ENCODE measurements at regions not wholly inside any gene's neighbourhood (a gene's known extent, or its start where the extent isn't known, plus 50 kb on each side); places are given as distances from the start of the nearest gene placed in this dataset.
A peak's percentile ranks its signal among the peaks of the same experiment; 100 is the strongest.

GRCh38 chr1:184892116-184892515 is 82.2 kb downstream of the NIBAN1 start (continued):
- no peak for TF ChIP-seq PBX3 (IDR thresholded peaks at IDR 0.05; ENCODE audit: insufficient replicate concordance, low read depth, low read length)
- TF ChIP-seq ZNF217 (IDR thresholded peaks at IDR 0.05): 0 out of 2 replicates have a peak, but pooled peaks have one; percentile 39
- 0 out of 2 replicates have a peak, but pooled peaks have one; percentile 37 for TF ChIP-seq DPF2 (IDR thresholded peaks at IDR 0.05)
- TF ChIP-seq GABPA (IDR thresholded peaks at IDR 0.05; ENCODE audit: low read depth): no peak; the same call in 1 of the 2 replicates
- no peak for TF ChIP-seq E4F1 (IDR thresholded peaks at IDR 0.05; ENCODE audit: borderline replicate concordance, partially characterized antibody)
- no peak for TF ChIP-seq ZBED1 (IDR thresholded peaks at IDR 0.05; ENCODE audit: borderline replicate concordance)
- TF ChIP-seq BHLHE40 (IDR thresholded peaks at IDR 0.05; ENCODE audit: borderline replicate concordance in 1 of 2, low read depth in 2 of 2, low read length in 1 of 2): no peak
- no peak for TF ChIP-seq RCOR1 (conservative IDR thresholded peaks at IDR 0.05; ENCODE audit: low read depth, low read length)
- no peak for TF ChIP-seq CEBPZ (IDR thresholded peaks at IDR 0.05; ENCODE audit: low read depth, low read length)
- no peak for TF ChIP-seq LARP7 (IDR thresholded peaks at IDR 0.05)
- no peak for TF ChIP-seq ASH2L (IDR thresholded peaks at IDR 0.05; ENCODE audit: borderline replicate concordance, low read depth)
- no peak for TF ChIP-seq CBFB (IDR thresholded peaks at IDR 0.05; ENCODE audit: low read depth)
- no peak for TF ChIP-seq BCL3 (IDR thresholded peaks at IDR 0.05; ENCODE audit: borderline replicate concordance, insufficient read depth, low read depth, low read length, poor library complexity, severe bottlenecking)
- no peak for TF ChIP-seq SPI1 (IDR thresholded peaks at IDR 0.05; ENCODE audit: borderline replicate concordance, insufficient read depth, low read depth, low read length)
- no peak for TF ChIP-seq STAT3 (IDR thresholded peaks at IDR 0.05; ENCODE audit: low read depth, low read length)
- no peak for TF ChIP-seq E2F4 (IDR thresholded peaks at IDR 0.05; ENCODE audit: low read depth, low read length)
- no peak for TF ChIP-seq CHD2 (IDR thresholded peaks at IDR 0.05; ENCODE audit: borderline replicate concordance, low read depth, low read length)
- TF ChIP-seq TAF1 (IDR thresholded peaks at IDR 0.05; ENCODE audit: borderline replicate concordance, low read depth, low read length): no peak
- TF ChIP-seq HSF1 (IDR thresholded peaks at IDR 0.05; ENCODE audit: low read depth, low read length): no peak
- TF ChIP-seq MTA2 (IDR thresholded peaks at IDR 0.05; ENCODE audit: low read depth): no peak

Data from GM12878 (cell line).